ENCODE measurements at regions not wholly inside any gene's neighbourhood (a gene's known extent, or its start where the extent isn't known, plus 50 kb on each side); places are given as distances from the start of the nearest gene placed in this dataset.

- no peak overlapping the region for H4K8ac ChIP-seq (ENCODE audit: low read depth, low read length)
- no peak overlapping the region for H3K23ac ChIP-seq (ENCODE audit: low read length)
- no peaks in the 10 kb centered on the region for H3K27me3 ChIP-seq (ENCODE audit: insufficient read depth, low read length, poor library complexity)
- H2BK120ac ChIP-seq (ENCODE audit: low read depth, low read length) = no peak overlapping the region
- no peak for DNase-seq
- H4K5ac ChIP-seq (ENCODE audit: low read length) = no peak overlapping the region
- no peak overlapping the region for H3K4ac ChIP-seq (ENCODE audit: low read depth, low read length)
- H3K4me3 ChIP-seq (ENCODE audit: low read length) = no peak overlapping the region
- no CpG with 5 or more reads among the region's 6 CpGs for WGBS (ENCODE audit: extremely low coverage, insufficient coverage, low lambda C conversion rate)
- H3K79me2 ChIP-seq (ENCODE audit: control insufficient read depth, insufficient read depth, low read length) = no peaks in the 10 kb centered on the region
- no peak overlapping the region for H3K9ac ChIP-seq (ENCODE audit: low read length)
- H3K56ac ChIP-seq (ENCODE audit: low read length) = no peak overlapping the region
- H3K18ac ChIP-seq (ENCODE audit: low read length) = no peak overlapping the region
- H2BK5ac ChIP-seq (ENCODE audit: low read length) = no peak overlapping the region
- H3K4me1 ChIP-seq (ENCODE audit: control insufficient read depth, low read depth, low read length) = no peaks in the 10 kb centered on the region
- no peak overlapping the region for H2AK5ac ChIP-seq (ENCODE audit: low read length)
- H3K79me1 ChIP-seq (ENCODE audit: low read length) = no peaks in the 10 kb centered on the region
- H3K36me3 ChIP-seq (ENCODE audit: control insufficient read depth, insufficient read depth, low read length) = no peaks in the 10 kb centered on the region
- no peak overlapping the region for H3K27ac ChIP-seq (ENCODE audit: low read depth, low read length)
- no peak overlapping the region for H3K4me2 ChIP-seq (ENCODE audit: low read length)
- no peak overlapping the region for H2BK15ac ChIP-seq (replicated peaks; ENCODE audit: low read depth)
Observed at GRCh38 chr6:141267420-141267819, 865.3 kb upstream of the GJE1 start.

- H3K27me3 ChIP-seq (ENCODE audit: insufficient read depth, low read length, poor library complexity) = no peaks in the 10 kb centered on the region
- no peak overlapping the region for H2AK5ac ChIP-seq (ENCODE audit: low read length)
- H2BK5ac ChIP-seq (ENCODE audit: low read length) = no peak overlapping the region
- no peak overlapping the region for H3K9ac ChIP-seq (ENCODE audit: low read length)
- H3K23ac ChIP-seq (ENCODE audit: low read length) = no peak overlapping the region
- no peak overlapping the region for H3K56ac ChIP-seq (ENCODE audit: low read length)
- no peaks in the 10 kb centered on the region for H3K36me3 ChIP-seq (ENCODE audit: control insufficient read depth, insufficient read depth, low read length)
- H3K18ac ChIP-seq (ENCODE audit: low read length) = no peak overlapping the region
- H4K8ac ChIP-seq (ENCODE audit: low read depth, low read length) = no peak overlapping the region
- H3K4me3 ChIP-seq (ENCODE audit: low read length) = no peak overlapping the region
- H3K4ac ChIP-seq (ENCODE audit: low read depth, low read length) = no peak overlapping the region
- no peak overlapping the region for H2BK15ac ChIP-seq (replicated peaks; ENCODE audit: low read depth)
- H2BK120ac ChIP-seq (ENCODE audit: low read depth, low read length) = no peak overlapping the region
- H3K4me1 ChIP-seq (ENCODE audit: control insufficient read depth, low read depth, low read length) = no peaks in the 10 kb centered on the region
- DNase-seq = peak; percentile 14
- WGBS (ENCODE audit: extremely low coverage, insufficient coverage, low lambda C conversion rate) = no CpG with 5 or more reads among the region's 4 CpGs
- H3K79me1 ChIP-seq (ENCODE audit: low read length) = no peaks in the 10 kb centered on the region
- no peak overlapping the region for H3K27ac ChIP-seq (ENCODE audit: low read depth, low read length)
- H3K4me2 ChIP-seq (ENCODE audit: low read length) = no peak overlapping the region
- H4K5ac ChIP-seq (ENCODE audit: low read length) = no peak overlapping the region
- no peaks in the 10 kb centered on the region for H3K79me2 ChIP-seq (ENCODE audit: control insufficient read depth, insufficient read depth, low read length)
Observed at GRCh38 chr6:141265756-141266623, 866.7 kb upstream of the GJE1 start.

DNA sequence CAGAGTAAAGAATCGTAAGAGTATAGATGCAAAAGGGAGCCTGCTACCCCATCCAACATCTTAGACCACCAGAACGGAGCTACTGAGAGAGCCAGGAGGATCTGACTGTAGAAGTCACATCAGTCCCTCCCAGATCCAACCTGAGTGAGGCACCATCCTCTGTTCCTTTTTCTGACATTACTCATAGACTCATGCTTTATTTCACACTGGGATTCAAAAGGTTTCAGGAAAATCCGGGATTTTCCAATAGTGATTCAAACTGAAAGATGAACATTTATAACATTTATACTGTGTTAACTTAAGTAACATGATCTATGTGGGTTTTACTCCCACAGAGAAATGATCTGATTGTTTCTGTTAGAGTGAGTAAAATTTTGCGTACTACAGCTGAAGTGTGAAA is 868.6 kb upstream of the GJE1 start:
- no CpG with 5 or more reads among the region's 4 CpGs for WGBS (ENCODE audit: extremely low coverage, insufficient coverage, low lambda C conversion rate)
- no peaks in the 10 kb centered on the region for H3K4me1 ChIP-seq (ENCODE audit: control insufficient read depth, low read depth, low read length)
- no peak overlapping the region for H3K23ac ChIP-seq (ENCODE audit: low read length)
- H3K56ac ChIP-seq (ENCODE audit: low read length) = no peak overlapping the region
- H3K18ac ChIP-seq (ENCODE audit: low read length) = no peak overlapping the region
- H2BK5ac ChIP-seq (ENCODE audit: low read length) = no peak overlapping the region
- DNase-seq = no peak
- no peak overlapping the region for H4K8ac ChIP-seq (ENCODE audit: low read depth, low read length)
- no peak overlapping the region for H3K4me2 ChIP-seq (ENCODE audit: low read length)
- H3K9ac ChIP-seq (ENCODE audit: low read length) = no peak overlapping the region
- no peaks in the 10 kb centered on the region for H3K79me1 ChIP-seq (ENCODE audit: low read length)
- H2BK120ac ChIP-seq (ENCODE audit: low read depth, low read length) = no peak overlapping the region
- no peak overlapping the region for H3K4ac ChIP-seq (ENCODE audit: low read depth, low read length)
- H3K36me3 ChIP-seq (ENCODE audit: control insufficient read depth, insufficient read depth, low read length) = no peaks in the 10 kb centered on the region
- no peaks in the 10 kb centered on the region for H3K27me3 ChIP-seq (ENCODE audit: insufficient read depth, low read length, poor library complexity)
- no peak overlapping the region for H2BK15ac ChIP-seq (replicated peaks; ENCODE audit: low read depth)
- H3K27ac ChIP-seq (ENCODE audit: low read depth, low read length) = no peak overlapping the region
- no peaks in the 10 kb centered on the region for H3K79me2 ChIP-seq (ENCODE audit: control insufficient read depth, insufficient read depth, low read length)
- no peak overlapping the region for H2AK5ac ChIP-seq (ENCODE audit: low read length)
- H4K5ac ChIP-seq (ENCODE audit: low read length) = no peak overlapping the region
- no peak overlapping the region for H3K4me3 ChIP-seq (ENCODE audit: low read length)

DNA sequence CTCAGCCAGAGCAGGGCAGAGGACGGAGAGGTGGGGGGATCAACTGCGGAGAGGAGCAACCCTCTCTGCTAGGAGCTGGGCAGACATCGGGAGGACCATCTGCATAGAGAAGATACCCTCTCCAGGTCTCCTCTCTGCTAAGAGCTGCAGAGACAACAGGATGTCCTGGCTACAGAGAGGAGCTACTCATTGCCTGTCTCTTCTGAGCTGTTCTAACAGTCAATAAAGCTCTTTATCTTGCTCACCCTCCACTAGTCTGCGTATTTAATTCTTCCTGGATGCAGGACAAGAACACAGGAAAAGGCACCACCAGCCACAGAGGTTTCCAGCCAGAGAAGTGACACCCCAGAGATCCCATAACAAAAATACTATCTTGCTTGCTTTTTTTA is 871.1 kb upstream of the GJE1 start:
- no CpG with 5 or more reads among the region's 4 CpGs for WGBS (ENCODE audit: extremely low coverage, insufficient coverage, low lambda C conversion rate)
- no peaks in the 10 kb centered on the region for H3K4me1 ChIP-seq (ENCODE audit: control insufficient read depth, low read depth, low read length)
- no peak for DNase-seq
- no peak overlapping the region for H3K9ac ChIP-seq (ENCODE audit: low read length)
- H3K56ac ChIP-seq (ENCODE audit: low read length) = no peak overlapping the region
- H2BK15ac ChIP-seq (replicated peaks; ENCODE audit: low read depth) = no peak overlapping the region
- no peaks in the 10 kb centered on the region for H3K27me3 ChIP-seq (ENCODE audit: insufficient read depth, low read length, poor library complexity)
- no peak overlapping the region for H4K8ac ChIP-seq (ENCODE audit: low read depth, low read length)
- H3K79me2 ChIP-seq (ENCODE audit: control insufficient read depth, insufficient read depth, low read length) = no peaks in the 10 kb centered on the region
- H3K27ac ChIP-seq (ENCODE audit: low read depth, low read length) = no peak overlapping the region
- H2BK120ac ChIP-seq (ENCODE audit: low read depth, low read length) = no peak overlapping the region
- H3K36me3 ChIP-seq (ENCODE audit: control insufficient read depth, insufficient read depth, low read length) = no peaks in the 10 kb centered on the region
- no peak overlapping the region for H3K18ac ChIP-seq (ENCODE audit: low read length)
- H2AK5ac ChIP-seq (ENCODE audit: low read length) = no peak overlapping the region
- H3K23ac ChIP-seq (ENCODE audit: low read length) = no peak overlapping the region
- H3K79me1 ChIP-seq (ENCODE audit: low read length) = no peaks in the 10 kb centered on the region
- H3K4ac ChIP-seq (ENCODE audit: low read depth, low read length) = no peak overlapping the region
- no peak overlapping the region for H4K5ac ChIP-seq (ENCODE audit: low read length)
- no peak overlapping the region for H2BK5ac ChIP-seq (ENCODE audit: low read length)
- H3K4me3 ChIP-seq (ENCODE audit: low read length) = no peak overlapping the region
- no peak overlapping the region for H3K4me2 ChIP-seq (ENCODE audit: low read length)

DNA sequence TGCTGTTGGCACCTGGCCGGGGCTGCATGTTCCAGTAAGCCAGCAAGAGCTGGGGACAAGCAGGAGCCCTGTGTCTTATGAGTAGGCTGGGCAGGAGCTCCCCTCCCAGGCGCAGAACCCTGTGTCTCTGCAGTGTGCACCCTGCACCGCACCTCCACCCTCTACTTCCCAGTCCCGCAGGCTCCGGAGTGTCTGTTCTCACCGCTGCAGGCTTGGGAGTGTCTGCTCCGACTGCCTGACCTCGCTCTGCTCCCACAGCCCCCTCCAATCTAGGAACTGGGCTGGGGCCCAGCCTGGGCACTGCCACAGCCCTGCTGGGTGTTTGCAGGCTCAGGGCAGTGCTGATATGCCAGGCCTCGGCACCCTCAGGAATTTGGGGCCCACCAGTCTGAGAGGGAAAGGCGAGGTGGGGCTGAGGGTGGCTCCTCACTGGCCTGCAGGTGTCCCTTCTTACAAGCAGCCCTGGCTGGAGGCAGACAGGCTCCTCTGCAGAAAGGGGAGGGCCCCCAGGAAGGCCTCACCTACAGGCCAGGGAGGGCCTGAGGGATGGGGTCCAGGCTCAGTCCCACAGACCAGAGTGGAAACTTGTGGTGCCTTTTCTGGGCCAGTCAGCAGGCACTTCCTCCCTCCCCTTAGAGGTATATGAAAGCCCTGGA is 871.6 kb upstream of the GJE1 start:
- Histone ChIP-seq H3K79me2 (ENCODE audit: control insufficient read depth, insufficient read depth, low read length) (no peaks in the 10 kb centered on the region), H3K18ac (ENCODE audit: low read length) (no peak overlapping the region), H3K27me3 (ENCODE audit: insufficient read depth, low read length, poor library complexity) (no peaks in the 10 kb centered on the region), H3K23ac (ENCODE audit: low read length) (no peak overlapping the region), H3K36me3 (ENCODE audit: control insufficient read depth, insufficient read depth, low read length) (no peaks in the 10 kb centered on the region), H3K4ac (ENCODE audit: low read depth, low read length) (no peak overlapping the region), H2AK5ac (ENCODE audit: low read length) (no peak overlapping the region), H2BK15ac (replicated peaks; ENCODE audit: low read depth) (no peak overlapping the region), H3K4me2 (ENCODE audit: low read length) (no peak overlapping the region), H2BK5ac (ENCODE audit: low read length) (no peak overlapping the region), H2BK120ac (ENCODE audit: low read depth, low read length) (no peak overlapping the region), H3K56ac (ENCODE audit: low read length) (no peak overlapping the region), H4K8ac (ENCODE audit: low read depth, low read length) (no peak overlapping the region), H3K4me1 (ENCODE audit: control insufficient read depth, low read depth, low read length) (no peaks in the 10 kb centered on the region), H4K5ac (ENCODE audit: low read length) (no peak overlapping the region), H3K79me1 (ENCODE audit: low read length) (no peaks in the 10 kb centered on the region), H3K9ac (ENCODE audit: low read length) (no peak overlapping the region), H3K4me3 (ENCODE audit: low read length) (no peak overlapping the region), H3K27ac (ENCODE audit: low read depth, low read length) (no peak overlapping the region)
- WGBS (ENCODE audit: extremely low coverage, insufficient coverage, low lambda C conversion rate) = no CpG with 5 or more reads among the region's 10 CpGs
- no peak for DNase-seq

Measured in mesendoderm (in vitro differentiated cells).